AG04449 (cell line): ENCODE measurements at regions not wholly inside any gene's neighbourhood (a gene's known extent, or its start where the extent isn't known, plus 50 kb on each side); places are given as distances from the start of the nearest gene placed in this dataset.

ENCODE experiments used
- CTCF ChIA-PET: fragments of 350-600 bp; formaldehyde crosslinking; extraction: SDS; loops from one replicate; lab custom pipeline; 2021; ENCODE audit warnings: antibody characterized with exemption; lab: Yijun Ruan, JAX
- POLR2A ChIA-PET: fragments of 400-600, 350-600 bp; formaldehyde crosslinking; extraction: SDS; loops from one replicate; lab custom pipeline; 2020; ENCODE audit warnings: antibody characterized with exemption, inconsistent platforms; lab: Yijun Ruan, JAX
- DNase-seq: peaks from one replicate; pipeline ENCODE4 v3.0.0-alpha.2; 2010; ENCODE audit warnings: low read depth, low spot score
- H3K4me3 ChIP-seq: 2 replicates; pipeline ENCODE4 v1.5.1; 2011; ENCODE audit warnings: low read depth, mild to moderate bottlenecking, control low read depth, low read length
- TF ChIP-seq, protein P1 (sequence below): IDR thresholded peaks from one replicate; pipeline ENCODE4 v1.5.1; 2011; ENCODE audit warnings: mild to moderate bottlenecking, moderate library complexity, low read length, control low read depth, inconsistent platforms; ENCODE audit not compliant: insufficient read depth; ENCODE audit errors: missing control alignments

DNA sequence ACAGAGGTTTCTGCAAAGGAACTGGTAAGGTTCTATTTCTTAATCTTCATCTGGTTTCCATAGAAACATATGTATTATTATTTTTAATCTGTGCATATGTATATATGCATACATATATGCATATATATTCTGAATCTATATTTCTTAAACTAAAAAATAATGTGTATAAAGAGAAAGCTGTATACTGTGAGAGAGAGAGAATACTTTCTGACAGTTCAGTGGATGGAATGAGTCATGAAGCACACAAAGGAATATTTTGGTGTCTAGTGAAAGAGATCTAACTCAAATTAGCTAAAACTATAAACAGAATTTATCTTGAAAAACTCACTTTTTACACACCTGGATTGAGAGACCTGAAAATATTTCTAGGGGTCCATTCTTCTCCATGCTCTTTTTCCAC, 1929.3 kb upstream of the LRRTM1 start:
- ChIA-PET CTCF (no interaction called here), POLR2A (no interaction called here)
- no peak for DNase-seq
- H3K4me3 ChIP-seq, result no peak overlapping the region
- TF ChIP-seq, protein P1, sequence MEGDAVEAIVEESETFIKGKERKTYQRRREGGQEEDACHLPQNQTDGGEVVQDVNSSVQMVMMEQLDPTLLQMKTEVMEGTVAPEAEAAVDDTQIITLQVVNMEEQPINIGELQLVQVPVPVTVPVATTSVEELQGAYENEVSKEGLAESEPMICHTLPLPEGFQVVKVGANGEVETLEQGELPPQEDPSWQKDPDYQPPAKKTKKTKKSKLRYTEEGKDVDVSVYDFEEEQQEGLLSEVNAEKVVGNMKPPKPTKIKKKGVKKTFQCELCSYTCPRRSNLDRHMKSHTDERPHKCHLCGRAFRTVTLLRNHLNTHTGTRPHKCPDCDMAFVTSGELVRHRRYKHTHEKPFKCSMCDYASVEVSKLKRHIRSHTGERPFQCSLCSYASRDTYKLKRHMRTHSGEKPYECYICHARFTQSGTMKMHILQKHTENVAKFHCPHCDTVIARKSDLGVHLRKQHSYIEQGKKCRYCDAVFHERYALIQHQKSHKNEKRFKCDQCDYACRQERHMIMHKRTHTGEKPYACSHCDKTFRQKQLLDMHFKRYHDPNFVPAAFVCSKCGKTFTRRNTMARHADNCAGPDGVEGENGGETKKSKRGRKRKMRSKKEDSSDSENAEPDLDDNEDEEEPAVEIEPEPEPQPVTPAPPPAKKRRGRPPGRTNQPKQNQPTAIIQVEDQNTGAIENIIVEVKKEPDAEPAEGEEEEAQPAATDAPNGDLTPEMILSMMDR, result no peak

DNA sequence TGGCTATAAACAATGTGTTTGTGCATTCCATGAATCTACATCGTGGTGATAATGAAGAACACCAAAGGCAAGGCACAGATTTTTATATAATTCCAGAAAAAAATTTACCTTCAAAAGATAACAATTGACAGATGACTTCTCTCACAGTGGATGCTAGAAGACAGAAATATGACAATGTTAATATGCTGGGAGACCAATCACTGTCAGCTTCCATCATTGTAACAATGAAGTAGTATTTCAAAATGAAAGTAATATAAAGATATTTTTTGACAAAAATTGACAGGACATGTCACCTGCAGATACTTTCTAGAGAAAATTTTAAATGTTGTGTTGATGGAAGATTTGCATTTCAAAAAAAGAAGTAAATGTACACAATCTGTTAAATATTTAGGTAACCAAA, 1925.9 kb upstream of the LRRTM1 start:
- POLR2A ChIA-PET, result no interaction called here
- H3K4me3 ChIP-seq, result no peak overlapping the region
- CTCF ChIA-PET, result no interaction called here
- TF ChIP-seq, protein P1, result no peak
- DNase-seq, result no peak

DNA sequence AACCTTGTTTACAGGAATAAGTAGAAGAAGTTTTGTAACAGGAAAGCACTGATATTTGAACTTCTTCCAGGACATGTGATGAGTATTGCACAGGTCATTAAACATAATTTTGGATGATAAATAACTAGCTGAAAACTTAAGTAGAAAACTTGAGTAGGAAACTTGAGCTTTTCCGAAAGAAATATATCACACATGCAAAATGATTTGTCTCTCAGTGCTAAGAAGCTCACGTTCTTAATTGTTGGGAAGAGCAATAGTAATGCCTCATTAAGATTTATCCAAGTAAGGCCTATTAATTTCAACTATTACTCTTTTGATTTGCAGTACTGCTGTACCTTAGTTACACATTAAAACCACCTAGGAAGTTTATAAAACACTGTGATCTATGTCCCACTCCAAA, 1921.9 kb upstream of the LRRTM1 start:
- no peak overlapping the region for H3K4me3 ChIP-seq
- POLR2A ChIA-PET, result no interaction called here
- TF ChIP-seq, protein P1, result no peak
- CTCF ChIA-PET, result no interaction called here
- no peak for DNase-seq

DNA sequence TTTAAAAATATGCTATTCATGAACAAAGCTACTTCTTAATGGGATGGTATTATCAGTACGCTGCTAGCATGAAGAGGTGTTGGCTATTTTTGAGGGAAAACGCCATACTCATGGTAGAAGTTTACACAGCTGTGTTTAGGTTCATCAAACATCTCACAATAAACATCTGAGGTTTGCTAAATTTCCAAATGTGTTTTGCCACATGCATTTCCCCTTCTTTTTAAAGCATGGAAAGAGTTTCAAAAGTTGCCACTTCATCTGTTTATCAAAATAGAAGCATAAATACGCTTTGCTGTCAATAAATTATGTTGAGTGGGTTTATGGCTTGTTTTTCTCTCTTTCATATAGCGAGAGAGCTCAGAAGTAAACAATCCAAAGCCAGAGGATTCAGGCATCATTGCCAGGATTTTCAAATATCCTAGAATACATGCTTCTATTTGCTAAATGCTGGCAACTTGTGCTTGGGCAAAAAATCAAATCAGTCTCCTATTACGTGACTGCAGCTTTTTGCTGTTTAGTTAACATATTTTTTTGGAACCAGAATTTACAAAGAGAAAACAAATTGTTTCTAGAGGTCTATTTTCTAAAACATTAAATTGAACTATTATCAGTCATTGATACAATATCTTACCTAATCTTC, 1919.9 kb upstream of the LRRTM1 start:
- ChIA-PET POLR2A (no interaction called here), CTCF (no interaction called here)
- H3K4me3 ChIP-seq, result no peak overlapping the region
- no peak for DNase-seq
- TF ChIP-seq, protein P1, result no peak

DNA sequence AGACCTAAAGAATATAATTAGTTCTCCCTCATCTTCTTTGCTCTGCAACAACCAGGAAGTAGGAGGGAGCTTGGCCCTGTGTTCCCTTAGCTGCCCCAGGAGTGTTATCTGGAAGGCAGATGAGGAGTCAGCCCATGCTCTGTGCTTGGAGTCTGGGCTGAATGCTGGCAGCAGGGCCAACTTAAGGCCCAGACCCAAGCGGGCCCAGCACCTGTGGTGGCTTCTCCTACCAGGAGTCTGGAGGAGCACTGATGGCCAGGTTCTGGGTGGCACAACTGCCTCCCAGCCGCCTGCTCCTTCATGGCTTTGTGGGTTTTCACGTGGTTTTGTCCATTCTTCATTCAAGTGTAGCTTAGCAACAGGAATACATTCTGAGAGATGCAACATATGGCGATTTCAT, 1910.7 kb upstream of the LRRTM1 start:
- POLR2A ChIA-PET, result no interaction called here
- H3K4me3 ChIP-seq, result no peak overlapping the region
- CTCF ChIA-PET, result no interaction called here
- TF ChIP-seq, protein P1, result no peak
- no peak for DNase-seq

DNA sequence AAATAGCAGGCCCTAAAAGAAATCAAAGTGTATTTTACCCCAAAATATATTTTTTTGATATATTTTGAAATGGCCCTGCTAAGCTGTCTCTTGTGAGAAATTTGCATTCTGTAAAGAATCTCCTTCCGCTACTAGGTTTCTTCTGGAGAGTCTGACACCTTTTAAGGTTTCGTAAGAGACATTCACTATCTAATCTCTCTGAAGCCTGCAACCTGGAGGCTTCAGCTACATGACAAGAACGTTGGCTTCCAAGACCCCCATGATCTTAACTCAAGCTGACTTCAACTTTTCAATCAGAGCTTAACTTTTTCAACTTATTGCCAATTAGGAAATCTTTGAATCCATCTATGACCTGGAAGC, 1894.9 kb upstream of the LRRTM1 start:
- no peak for DNase-seq
- ChIA-PET POLR2A (no interaction called here), CTCF (no interaction called here)
- TF ChIP-seq, protein P1, result no peak
- no peak overlapping the region for H3K4me3 ChIP-seq
